HFF-Myc (cell line): ENCODE measurements at regions not wholly inside any gene's neighbourhood (a gene's known extent, or its start where the extent isn't known, plus 50 kb on each side); places are given as distances from the start of the nearest gene placed in this dataset.

ENCODE experiments used
- DNase-seq: peaks from one replicate; pipeline ENCODE4 v3.0.0-alpha.2; 2011; ENCODE audit warnings: low read depth; ENCODE audit errors: extremely low read depth
- H3K4me3 ChIP-seq: replicated peaks from 2 replicates; pipeline ENCODE4 v1.5.1; 2011; ENCODE audit warnings: low read depth, mild to moderate bottlenecking, control low read depth, low read length
- CTCF ChIP-seq: IDR thresholded peaks from 2 replicates; pipeline ENCODE4 v1.5.1; 2012; ENCODE audit warnings: mild to moderate bottlenecking, low read depth, low read length, control low read depth; ENCODE audit errors: missing control alignments

GRCh38 chr6:2502096-2502997 is 248.4 kb downstream of the MYLK4 start:
- TF ChIP-seq CTCF: no peak
- H3K4me3 ChIP-seq: no peak overlapping the region
- DNase-seq: no peak

- no peak for TF ChIP-seq CTCF
- H3K4me3 ChIP-seq: no peak overlapping the region
- DNase-seq: no peak
These were observed 252.6 kb downstream of the MYLK4 start for GRCh38 chr6:2497922-2498623.

- H3K4me3 ChIP-seq: no peak overlapping the region
- DNase-seq: no peak
- TF ChIP-seq CTCF: no peak
These were observed 250.9 kb upstream of the GMDS start for GRCh38 chr6:2496291-2496690.

DNA sequence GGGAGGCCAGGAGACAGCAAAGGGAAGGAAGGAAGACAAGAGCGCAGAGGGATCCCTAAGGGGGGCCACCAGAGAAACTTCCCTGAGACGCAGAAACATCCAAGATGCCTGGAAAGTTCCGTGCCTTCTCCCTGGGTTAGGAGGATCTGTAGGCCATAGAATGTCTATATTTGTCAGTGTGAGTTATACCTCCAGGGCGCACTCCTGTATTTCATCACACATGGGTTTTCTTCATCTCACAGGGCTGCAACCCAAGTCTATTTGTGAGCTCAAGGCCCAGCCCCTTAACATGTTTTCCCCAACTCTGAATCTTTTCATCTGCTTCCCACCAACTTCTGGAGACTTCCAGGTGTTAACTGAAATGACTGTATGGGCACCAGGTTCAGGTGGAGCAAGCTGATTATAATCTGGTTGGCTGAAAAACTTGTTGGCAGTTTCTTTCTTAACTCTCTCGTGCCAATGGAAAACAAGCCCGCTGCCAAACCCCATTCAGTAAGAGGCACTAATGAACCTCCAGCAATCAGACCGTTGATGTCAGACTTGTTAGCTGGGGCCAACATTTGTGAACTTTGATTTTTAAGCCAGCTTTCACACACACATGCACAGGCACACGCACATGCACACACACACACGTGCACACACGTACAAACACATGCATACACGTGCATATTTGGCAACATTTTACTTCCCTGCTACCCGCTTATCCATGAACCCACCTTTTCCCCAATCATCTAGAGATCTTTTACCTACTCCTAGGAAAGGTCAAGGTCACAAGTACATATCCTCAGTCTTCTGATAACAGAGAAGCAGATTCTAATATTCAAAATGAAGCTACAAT is 247.5 kb upstream of the GMDS start:
- DNase-seq: no peak
- H3K4me3 ChIP-seq: no peak overlapping the region
- TF ChIP-seq CTCF: no peak

DNA sequence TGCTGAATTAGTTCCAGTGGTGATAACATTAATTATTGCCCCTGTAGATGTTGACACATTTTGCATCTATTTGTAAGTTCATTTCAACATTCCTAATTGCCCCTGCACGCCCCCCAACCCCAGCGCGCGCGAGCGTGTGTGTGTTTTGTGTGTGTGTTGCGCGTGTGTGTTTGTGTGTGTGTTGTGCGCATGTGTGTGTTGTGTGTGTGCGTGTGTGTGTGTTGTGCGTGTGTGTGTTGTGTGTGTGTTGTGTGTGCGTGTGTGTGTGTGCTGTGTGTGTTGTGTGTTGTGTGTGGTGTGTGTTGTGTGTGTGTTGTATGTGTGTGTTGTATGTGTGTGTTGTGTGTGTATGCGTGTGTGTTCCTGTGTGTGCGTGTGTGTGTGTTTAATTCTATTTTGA is 245.7 kb upstream of the GMDS start:
- H3K4me3 ChIP-seq: no peak overlapping the region

More for the DNA sequence above, 245.7 kb upstream of the GMDS start:
- DNase-seq: no peak
- TF ChIP-seq CTCF: no peak
